Fibroblast of villous mesenchyme (primary cell): ENCODE measurements at regions not wholly inside any gene's neighbourhood (a gene's known extent, or its start where the extent isn't known, plus 50 kb on each side); places are given as distances from the start of the nearest gene placed in this dataset.

ENCODE experiments used
- DNase-seq: peaks from one replicate; pipeline ENCODE4 v3.0.0-alpha.2; 2010; ENCODE audit warnings: low read depth
- H3K4me3 ChIP-seq: 2 replicates; pipeline ENCODE4 v1.5.1; 2011; ENCODE audit warnings: low read depth, mild to moderate bottlenecking, low read length
- TF ChIP-seq, protein P1 (sequence below): IDR thresholded peaks from 2 replicates; pipeline ENCODE4 v1.5.1; 2012; ENCODE audit warnings: low read depth, mild to moderate bottlenecking, low read length; ENCODE audit not compliant: insufficient read depth

DNA sequence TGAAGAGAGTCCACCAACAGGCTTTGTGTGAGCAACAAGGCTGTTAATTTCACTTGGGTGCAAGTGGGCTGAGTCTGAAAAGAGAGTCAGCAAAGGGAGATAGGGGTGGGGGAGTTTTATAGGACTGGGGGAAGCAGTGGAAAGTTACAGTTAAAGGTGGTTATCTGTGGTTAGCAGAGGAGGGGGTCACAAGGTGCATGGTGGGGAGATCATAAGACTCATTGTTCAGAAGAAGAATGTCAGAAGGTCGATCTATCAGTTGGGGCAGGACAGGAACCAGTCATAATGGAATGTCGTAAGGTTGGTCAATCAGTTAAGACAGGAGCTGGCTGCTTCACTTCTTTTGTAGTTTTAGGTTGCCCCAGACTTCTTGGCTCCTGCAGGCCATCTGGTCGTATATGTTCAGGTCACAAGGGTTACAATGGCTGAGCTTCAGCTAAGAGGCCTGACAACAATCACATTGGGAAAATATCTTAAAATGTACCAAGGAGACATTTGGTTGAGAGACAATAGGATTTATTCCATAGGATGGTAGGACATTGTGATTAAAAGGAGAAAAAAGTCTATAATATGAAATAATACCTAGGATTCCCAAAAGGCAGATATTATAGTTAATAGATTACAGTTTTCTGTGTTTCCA, 356.4 kb downstream of the ANKRD7 start:
- no peak overlapping the region for H3K4me3 ChIP-seq
- TF ChIP-seq, protein P1, sequence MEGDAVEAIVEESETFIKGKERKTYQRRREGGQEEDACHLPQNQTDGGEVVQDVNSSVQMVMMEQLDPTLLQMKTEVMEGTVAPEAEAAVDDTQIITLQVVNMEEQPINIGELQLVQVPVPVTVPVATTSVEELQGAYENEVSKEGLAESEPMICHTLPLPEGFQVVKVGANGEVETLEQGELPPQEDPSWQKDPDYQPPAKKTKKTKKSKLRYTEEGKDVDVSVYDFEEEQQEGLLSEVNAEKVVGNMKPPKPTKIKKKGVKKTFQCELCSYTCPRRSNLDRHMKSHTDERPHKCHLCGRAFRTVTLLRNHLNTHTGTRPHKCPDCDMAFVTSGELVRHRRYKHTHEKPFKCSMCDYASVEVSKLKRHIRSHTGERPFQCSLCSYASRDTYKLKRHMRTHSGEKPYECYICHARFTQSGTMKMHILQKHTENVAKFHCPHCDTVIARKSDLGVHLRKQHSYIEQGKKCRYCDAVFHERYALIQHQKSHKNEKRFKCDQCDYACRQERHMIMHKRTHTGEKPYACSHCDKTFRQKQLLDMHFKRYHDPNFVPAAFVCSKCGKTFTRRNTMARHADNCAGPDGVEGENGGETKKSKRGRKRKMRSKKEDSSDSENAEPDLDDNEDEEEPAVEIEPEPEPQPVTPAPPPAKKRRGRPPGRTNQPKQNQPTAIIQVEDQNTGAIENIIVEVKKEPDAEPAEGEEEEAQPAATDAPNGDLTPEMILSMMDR = no peak
- no peak for DNase-seq

DNA sequence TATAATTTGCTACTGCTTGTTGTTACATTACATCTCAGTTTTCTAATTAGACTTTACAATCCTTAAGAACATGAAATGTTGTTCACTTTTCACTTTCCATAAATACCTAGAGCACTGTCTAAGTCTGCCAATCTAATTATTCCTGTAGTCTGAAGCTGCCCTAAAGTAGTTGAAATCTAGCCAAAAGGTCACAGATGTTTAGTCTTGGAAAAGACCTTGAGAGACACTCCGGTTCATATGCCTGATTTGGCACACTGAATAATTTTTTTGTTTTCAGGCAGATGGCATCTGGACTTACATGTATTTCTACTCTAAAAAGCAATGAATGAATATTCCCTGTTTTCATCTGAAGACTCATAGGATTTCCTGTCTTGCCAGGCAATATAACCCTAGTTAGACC, 359.1 kb downstream of the ANKRD7 start:
- TF ChIP-seq, protein P1 = no peak
- DNase-seq = no peak
- no peak overlapping the region for H3K4me3 ChIP-seq

- TF ChIP-seq, protein P1 = no peak
- no peak for DNase-seq
- H3K4me3 ChIP-seq = no peak overlapping the region
Observed at GRCh38 chr7:118586248-118586647, 361.7 kb downstream of the ANKRD7 start.

GRCh38 chr7:118590107-118590506, 365.6 kb downstream of the ANKRD7 start:
- TF ChIP-seq, protein P1 = peak; percentile 28
- no peak overlapping the region for H3K4me3 ChIP-seq
- peak; percentile 0 for DNase-seq

DNA sequence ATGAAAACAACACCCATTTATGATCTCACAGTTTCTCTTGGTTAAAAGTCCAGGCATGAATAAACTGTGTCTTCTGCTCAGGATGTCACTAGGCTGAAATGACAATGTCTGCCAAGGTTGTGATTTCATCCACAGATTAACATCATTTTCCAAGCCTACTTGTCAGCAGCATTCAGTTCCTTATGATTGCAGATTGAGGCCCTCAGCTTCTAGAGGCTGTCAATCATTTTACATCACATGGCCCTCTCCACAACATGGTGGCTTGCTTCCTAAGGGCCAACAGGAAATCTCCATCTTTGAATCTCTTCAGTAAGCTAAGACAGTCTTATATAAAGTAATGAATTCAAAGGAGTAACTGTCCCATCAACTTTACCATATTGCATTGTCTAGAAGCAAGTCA, 377.6 kb downstream of the ANKRD7 start:
- TF ChIP-seq, protein P1 = no peak
- H3K4me3 ChIP-seq = no peak overlapping the region
- no peak for DNase-seq

- H3K4me3 ChIP-seq = no peak overlapping the region
- DNase-seq = no peak
- TF ChIP-seq, protein P1 = no peak
Observed at GRCh38 chr7:118606602-118607001, 382.1 kb downstream of the ANKRD7 start.

- TF ChIP-seq, protein P1 = no peak
- no peak overlapping the region for H3K4me3 ChIP-seq
- DNase-seq = no peak
Observed at GRCh38 chr7:118609207-118609606, 384.7 kb downstream of the ANKRD7 start.
